ENCODE measurements at regions not wholly inside any gene's neighbourhood (a gene's known extent, or its start where the extent isn't known, plus 50 kb on each side); places are given as distances from the start of the nearest gene placed in this dataset.

DNA sequence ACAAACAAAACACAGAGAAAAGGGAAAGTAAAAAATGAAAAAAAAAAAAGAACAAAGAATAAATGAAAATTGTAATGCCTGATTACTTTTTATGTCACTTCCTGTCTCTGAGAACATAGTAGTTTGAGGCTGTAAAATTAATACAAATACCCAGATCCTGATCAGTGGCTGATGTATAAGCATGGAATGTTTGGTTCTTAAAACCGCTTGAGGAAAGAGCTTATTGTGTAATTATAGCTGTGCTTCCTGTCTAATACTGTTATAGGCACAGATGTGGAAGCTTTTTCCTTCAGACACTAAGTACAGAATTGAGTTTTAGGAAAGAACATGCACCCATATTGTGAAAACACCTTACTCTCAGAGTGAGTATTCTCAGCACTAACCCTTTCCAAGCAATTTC, 86.9 kb downstream of the AVPR1A start:
- TF ChIP-seq, protein P1, sequence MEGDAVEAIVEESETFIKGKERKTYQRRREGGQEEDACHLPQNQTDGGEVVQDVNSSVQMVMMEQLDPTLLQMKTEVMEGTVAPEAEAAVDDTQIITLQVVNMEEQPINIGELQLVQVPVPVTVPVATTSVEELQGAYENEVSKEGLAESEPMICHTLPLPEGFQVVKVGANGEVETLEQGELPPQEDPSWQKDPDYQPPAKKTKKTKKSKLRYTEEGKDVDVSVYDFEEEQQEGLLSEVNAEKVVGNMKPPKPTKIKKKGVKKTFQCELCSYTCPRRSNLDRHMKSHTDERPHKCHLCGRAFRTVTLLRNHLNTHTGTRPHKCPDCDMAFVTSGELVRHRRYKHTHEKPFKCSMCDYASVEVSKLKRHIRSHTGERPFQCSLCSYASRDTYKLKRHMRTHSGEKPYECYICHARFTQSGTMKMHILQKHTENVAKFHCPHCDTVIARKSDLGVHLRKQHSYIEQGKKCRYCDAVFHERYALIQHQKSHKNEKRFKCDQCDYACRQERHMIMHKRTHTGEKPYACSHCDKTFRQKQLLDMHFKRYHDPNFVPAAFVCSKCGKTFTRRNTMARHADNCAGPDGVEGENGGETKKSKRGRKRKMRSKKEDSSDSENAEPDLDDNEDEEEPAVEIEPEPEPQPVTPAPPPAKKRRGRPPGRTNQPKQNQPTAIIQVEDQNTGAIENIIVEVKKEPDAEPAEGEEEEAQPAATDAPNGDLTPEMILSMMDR (IDR thresholded peaks at IDR 0.05): no peak
- TF ChIP-seq EZH2 (IDR thresholded peaks at IDR 0.05; ENCODE audit: borderline replicate concordance, insufficient read depth, low read depth, low read length, poor library complexity, severe bottlenecking): no peak
